Panc1 (cell line): ENCODE measurements at regions not wholly inside any gene's neighbourhood (a gene's known extent, or its start where the extent isn't known, plus 50 kb on each side); places are given as distances from the start of the nearest gene placed in this dataset.

Experiments used
- ATAC-seq: fragments of 200-7000 bp; cut with Tn5 transposase; 2 replicates; pipeline ENCODE4 v1.9.1; 2020; ENCODE audit warnings: mild to moderate bottlenecking, moderate library complexity
- BruUV-seq: library from RNA; stranded (reverse); fragments of 400-500 nt; replicated peaks from 2 replicates; lab custom pipeline; 2021; lab: Mats Ljungman, UMichigan
- CTCF ChIA-PET: fragments of 300-600 bp; sonication (Branson Sonifier 250); formaldehyde crosslinking; loops from one replicate; lab custom pipeline; 2022; ENCODE audit warnings: antibody characterized with exemption; lab: Charles Lee
- POLR2A ChIA-PET: fragments of 300-600 bp; sonication (Branson Sonifier 250); formaldehyde crosslinking; loops from one replicate; lab custom pipeline; 2022; ENCODE audit warnings: antibody characterized with exemption; lab: Charles Lee
- DNase-seq: peaks from one replicate; pipeline ENCODE4 v3.0.0-alpha.2; 2010; ENCODE audit warnings: low read depth, low spot score
- H3K27ac ChIP-seq: 2 replicates; pipeline ENCODE4 v1.5.1; 2011; ENCODE audit warnings: mild to moderate bottlenecking, low read length, inconsistent platforms
- H3K27me3 ChIP-seq: fragments of 200-500 bp; sonication (Bioruptor generic); 2 replicates; pipeline ENCODE4 v1.6.0; 2014; ENCODE audit warnings: low read length, inconsistent platforms; ENCODE audit not compliant: control insufficient read depth, insufficient read depth
- H3K36me3 ChIP-seq: fragments of 200-500 bp; sonication (Bioruptor generic); 2 replicates; pipeline ENCODE4 v1.5.1; 2014; ENCODE audit warnings: inconsistent platforms, mild to moderate bottlenecking, low read length, moderate library complexity; ENCODE audit not compliant: control insufficient read depth, insufficient read depth
- H3K4me1 ChIP-seq: 2 replicates; pipeline ENCODE4 v1.5.1; 2011; ENCODE audit warnings: inconsistent platforms, mild to moderate bottlenecking, low read length, moderate library complexity; ENCODE audit not compliant: control insufficient read depth, insufficient read depth
- H3K4me3 ChIP-seq, 2 experiments: 2 replicates each; pipeline ENCODE4 v1.5.1; 2011 to 2012; ENCODE audit warnings: low read depth in 2 of 2, low read length in 2 of 2, mild to moderate bottlenecking in 2 of 2, inconsistent platforms in 1 of 2, moderate library complexity in 1 of 2
- H3K9me3 ChIP-seq: fragments of 200-500 bp; sonication (Bioruptor generic); 2 replicates; pipeline ENCODE4 v1.5.1; 2014; ENCODE audit warnings: low read depth, mild to moderate bottlenecking, inconsistent platforms, low read length, moderate library complexity; ENCODE audit not compliant: control insufficient read depth, insufficient read depth
- CTCF ChIP-seq: fragments of 450-650 bp; IDR thresholded peaks from 2 replicates; pipeline ENCODE4 v1.5.1; 2017; ENCODE audit warnings: mild to moderate bottlenecking
- POLR2AphosphoS5 ChIP-seq: IDR thresholded peaks from 2 replicates; pipeline ENCODE4 v1.6.1; 2012; ENCODE audit warnings: mild to moderate bottlenecking, low read depth, low read length, moderate library complexity
- REST ChIP-seq, 2 experiments: IDR thresholded peaks; 2 replicates each; pipeline ENCODE4 v1.6.1; 2011 to 2012; ENCODE audit warnings: low read depth in 2 of 2, control low read depth in 1 of 2, low read length in 1 of 2, mild to moderate bottlenecking in 1 of 2, moderate library complexity in 1 of 2; ENCODE audit not compliant: insufficient read depth in 1 of 2
- SIN3A ChIP-seq: IDR thresholded peaks from 2 replicates; pipeline ENCODE4 v1.6.1; 2012; ENCODE audit warnings: low read depth, mild to moderate bottlenecking, low read length, moderate library complexity, borderline replicate concordance; ENCODE audit not compliant: insufficient read depth
- TCF7L2 ChIP-seq: IDR thresholded peaks from 2 replicates; pipeline ENCODE4 v1.6.1; 2011; ENCODE audit warnings: mild to moderate bottlenecking, low read depth, low read length, inconsistent platforms
- in situ Hi-C: cut with HindIII; loops from 2 replicates; pipeline ENCODE4 v1.10.0; 2016; ENCODE audit warnings: low sequenced_read_pairs, low pct_unique_long_range_greater_than_20kb
- intact Hi-C: fragments of 100-400 bp; cut with micrococcal nuclease; formaldehyde crosslinking; loops from one replicate; pipeline ENCODE4 v1.10.0; 2022; ENCODE audit not compliant: unreplicated experiment

GRCh38 chr7:131652934-131653333, 96.5 kb upstream of the PODXL start:
- BruUV-seq, result no TSS peak
- in situ Hi-C loops, result no loop called here
- CTCF ChIA-PET, result interaction anchor here (0.5 to 0.7 kb wide), 3 partner anchors 101 to 153 kb away, joined by 3 to 7 read pairs (median 3); no protein-coding TSS in a partner anchor
- DNase-seq (no peak), ATAC-seq (peak; percentile 17)
- H3K4me3 ChIP-seq, result no peak overlapping the region
- H3K9me3 ChIP-seq, result no peaks in the 10 kb centered on the region
- intact Hi-C loops, result no loop called here
- POLR2A ChIA-PET, result no interaction called here
- H3K27ac ChIP-seq, result no peak overlapping the region; the same call in 1 of the 2 replicates
- H3K27me3 ChIP-seq, result no peaks in the 10 kb centered on the region
- no peak for TF ChIP-seq REST (IDR thresholded peaks at IDR 0.05; ENCODE audit: insufficient read depth in 1 of 2, low read depth in 2 of 2, low read length in 1 of 2)
- no peak for TF ChIP-seq TCF7L2
- peaks cover 7% of the 10 kb centered on the region; the same call in 1 of the 2 replicates for H3K4me1 ChIP-seq
- H3K36me3 ChIP-seq, result no peaks in the 10 kb centered on the region

- ATAC-seq (no peak), DNase-seq (no peak)
- H3K27me3 ChIP-seq, result no peaks in the 10 kb centered on the region
- H3K36me3 ChIP-seq, result no peaks in the 10 kb centered on the region
- peaks cover 7% of the 10 kb centered on the region; the same call in 1 of the 2 replicates for H3K4me1 ChIP-seq
- ChIA-PET POLR2A (no interaction called here), CTCF (interaction anchor here (0.7 kb wide), 1 partner anchor 152 kb away, joined by 7 read pairs; no protein-coding TSS in a partner anchor)
- intact Hi-C loops, result no loop called here
- no peak overlapping the region for H3K27ac ChIP-seq
- H3K4me3 ChIP-seq, result no peak overlapping the region
- no TSS peak for BruUV-seq
- H3K9me3 ChIP-seq, result no peaks in the 10 kb centered on the region
- in situ Hi-C loops, result no loop called here
- TF ChIP-seq POLR2AphosphoS5 (no peak), SIN3A (no peak), CTCF (no peak), TCF7L2 (no peak), REST (IDR thresholded peaks at IDR 0.05; ENCODE audit: insufficient read depth in 1 of 2, low read depth in 2 of 2, low read length in 1 of 2) (no peak)
These were observed 95.8 kb upstream of the PODXL start for GRCh38 chr7:131652194-131652593.
